Upper lobe of left lung (tissue), 4 donors: ENCODE measurements at regions not wholly inside any gene's neighbourhood (a gene's known extent, or its start where the extent isn't known, plus 50 kb on each side); places are given as distances from the start of the nearest gene placed in this dataset.

Experiments used
- POLR2A ChIP-seq, 4 donors: fragments of 450-650 bp; IDR thresholded peaks; one replicate each; pipeline ENCODE4 v1.5.1; 2016 to 2017; ENCODE audit warnings: antibody characterized with exemption in 4 of 4, mild to moderate bottlenecking in 2 of 4
- TF ChIP-seq, protein P1 (sequence below), 6 experiments: fragments of 450-650 bp in 4 of 6; fragments of 200-600 bp in 2 of 6; sonication (generic) in 2 of 6; IDR thresholded peaks; one replicate each; pipeline ENCODE4 v1.5.1; 2016 to 2019; ENCODE audit warnings: antibody characterized with exemption in 6 of 6

GRCh38 chr18:43380104-43380672, 102.9 kb upstream of the SYT4 start:
- no peak for TF ChIP-seq POLR2A (IDR thresholded peaks at IDR 0.05)
- TF ChIP-seq, protein P1, sequence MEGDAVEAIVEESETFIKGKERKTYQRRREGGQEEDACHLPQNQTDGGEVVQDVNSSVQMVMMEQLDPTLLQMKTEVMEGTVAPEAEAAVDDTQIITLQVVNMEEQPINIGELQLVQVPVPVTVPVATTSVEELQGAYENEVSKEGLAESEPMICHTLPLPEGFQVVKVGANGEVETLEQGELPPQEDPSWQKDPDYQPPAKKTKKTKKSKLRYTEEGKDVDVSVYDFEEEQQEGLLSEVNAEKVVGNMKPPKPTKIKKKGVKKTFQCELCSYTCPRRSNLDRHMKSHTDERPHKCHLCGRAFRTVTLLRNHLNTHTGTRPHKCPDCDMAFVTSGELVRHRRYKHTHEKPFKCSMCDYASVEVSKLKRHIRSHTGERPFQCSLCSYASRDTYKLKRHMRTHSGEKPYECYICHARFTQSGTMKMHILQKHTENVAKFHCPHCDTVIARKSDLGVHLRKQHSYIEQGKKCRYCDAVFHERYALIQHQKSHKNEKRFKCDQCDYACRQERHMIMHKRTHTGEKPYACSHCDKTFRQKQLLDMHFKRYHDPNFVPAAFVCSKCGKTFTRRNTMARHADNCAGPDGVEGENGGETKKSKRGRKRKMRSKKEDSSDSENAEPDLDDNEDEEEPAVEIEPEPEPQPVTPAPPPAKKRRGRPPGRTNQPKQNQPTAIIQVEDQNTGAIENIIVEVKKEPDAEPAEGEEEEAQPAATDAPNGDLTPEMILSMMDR (IDR thresholded peaks at IDR 0.05), result no peak
